PC-9 (cell line): ENCODE measurements at regions not wholly inside any gene's neighbourhood (a gene's known extent, or its start where the extent isn't known, plus 50 kb on each side); places are given as distances from the start of the nearest gene placed in this dataset.

ENCODE experiments used
- BruUV-seq: library from RNA; stranded (reverse); fragments of 400-500 nt; replicated peaks from 2 replicates; lab custom pipeline; 2021; lab: Mats Ljungman, UMichigan
- CTCF ChIA-PET: fragments of 300-600 bp; sonication (Branson Sonifier 250); formaldehyde crosslinking; loops from one replicate; lab custom pipeline; 2022; ENCODE audit warnings: antibody characterized with exemption; lab: Charles Lee
- POLR2A ChIA-PET: fragments of 300-600 bp; sonication (Branson Sonifier 250); formaldehyde crosslinking; loops from one replicate; lab custom pipeline; 2022; ENCODE audit warnings: antibody characterized with exemption; ENCODE audit not compliant: unreplicated experiment; lab: Charles Lee
- DNase-seq, 2 experiments: peaks; one replicate each; pipeline versions ENCODE4 v3.0.0 to v3.0.0-alpha.2; 2015 to 2022; ENCODE audit warnings: mixed read lengths in 1 of 2
- H2AFZ ChIP-seq: fragments of 200-600 bp; sonication (generic); 2 replicates; pipeline ENCODE4 v1.8.1; 2017; ENCODE audit warnings: antibody characterized with exemption
- H3F3A ChIP-seq: fragments of 200-600 bp; sonication (generic); 2 replicates; pipeline ENCODE4 v1.8.1; 2017; ENCODE audit warnings: antibody characterized with exemption, mild to moderate bottlenecking, low read depth; ENCODE audit not compliant: insufficient read depth
- H3K27ac ChIP-seq: fragments of 200-600 bp; sonication (generic); 2 replicates; pipeline ENCODE4 v1.6.1; 2016; ENCODE audit warnings: mixed run types
- H3K27me3 ChIP-seq: fragments of 200-600 bp; sonication (generic); 2 replicates; pipeline ENCODE4 v1.6.1; 2016; ENCODE audit warnings: low read depth, mixed run types; ENCODE audit not compliant: insufficient read depth
- H3K36me3 ChIP-seq: fragments of 200-600 bp; sonication (generic); 2 replicates; pipeline ENCODE4 v1.6.1; 2016; ENCODE audit warnings: low read depth, mixed run types
- H3K4me1 ChIP-seq: fragments of 200-600 bp; sonication (generic); replicated peaks from 2 replicates; pipeline ENCODE4 v1.6.1; 2016; ENCODE audit warnings: mixed run types; ENCODE audit not compliant: insufficient read depth
- H3K4me2 ChIP-seq: fragments of 200-600 bp; sonication (generic); 2 replicates; pipeline ENCODE4 v1.6.1; 2017; ENCODE audit warnings: mixed run types
- H3K4me3 ChIP-seq: fragments of 200-600 bp; sonication (generic); 2 replicates; pipeline ENCODE4 v1.6.1; 2016; ENCODE audit warnings: mixed run types
- H3K79me2 ChIP-seq: fragments of 200-600 bp; sonication (generic); 2 replicates; pipeline ENCODE4 v1.6.1; 2017; ENCODE audit warnings: low read depth, mixed run types
- H3K9me2 ChIP-seq: fragments of 200-600 bp; sonication (generic); 2 replicates; pipeline ENCODE4 v1.8.1; 2017; ENCODE audit warnings: mild to moderate bottlenecking; ENCODE audit not compliant: insufficient read depth
- H3K9me3 ChIP-seq: fragments of 200-600 bp; sonication (generic); 2 replicates; pipeline ENCODE4 v1.8.1; 2016; ENCODE audit warnings: low read depth; ENCODE audit not compliant: insufficient read depth
- H4K20me1 ChIP-seq: fragments of 200-600 bp; sonication (generic); 2 replicates; pipeline ENCODE4 v1.8.1; 2017; ENCODE audit not compliant: insufficient read depth
- CTCF ChIP-seq: fragments of 200-600 bp; sonication (generic); conservative IDR thresholded peaks from 2 replicates; pipeline ENCODE4 v1.6.1; 2017; ENCODE audit warnings: mixed run types, antibody characterized with exemption, mild to moderate bottlenecking, moderate library complexity
- EZH2 ChIP-seq: fragments of 200-600 bp; sonication (generic); IDR thresholded peaks from 2 replicates; pipeline ENCODE4 v1.8.0; 2017; ENCODE audit warnings: antibody characterized with exemption, low read depth
- intact Hi-C: fragments of 100-400 bp; cut with micrococcal nuclease; formaldehyde crosslinking; loops from one replicate; pipeline ENCODE4 v1.10.0; 2022; ENCODE audit not compliant: unreplicated experiment

GRCh38 chr13:65011378-65011777 lies 2218.8 kb downstream of the PCDH9 start:
- TF ChIP-seq EZH2 (no peak), CTCF (no peak)
- H3K27me3 ChIP-seq = no peaks in the 10 kb centered on the region
- no peaks in the 10 kb centered on the region for H3K36me3 ChIP-seq
- no peak for DNase-seq
- CTCF ChIA-PET = no interaction called here
- H3K27ac ChIP-seq = no peak overlapping the region
- no peak overlapping the region for H3K4me3 ChIP-seq
- no peaks in the 10 kb centered on the region for H4K20me1 ChIP-seq
- H3K79me2 ChIP-seq = no peaks in the 10 kb centered on the region
- H3F3A ChIP-seq = no peaks in the 10 kb centered on the region
- POLR2A ChIA-PET = no interaction called here
- H2AFZ ChIP-seq = no peak overlapping the region
- no peaks in the 10 kb centered on the region for H3K9me2 ChIP-seq
- no peaks in the 10 kb centered on the region for H3K4me1 ChIP-seq
- no peaks in the 10 kb centered on the region for H3K9me3 ChIP-seq
- BruUV-seq = no TSS peak
- no peak overlapping the region for H3K4me2 ChIP-seq
- intact Hi-C loops = no loop called here

- Histone ChIP-seq H3K4me2 (no peak overlapping the region), H3F3A (no peaks in the 10 kb centered on the region), H3K4me3 (no peak overlapping the region), H4K20me1 (no peaks in the 10 kb centered on the region), H3K4me1 (no peaks in the 10 kb centered on the region), H3K9me3 (no peaks in the 10 kb centered on the region), H3K9me2 (no peaks in the 10 kb centered on the region), H3K79me2 (no peaks in the 10 kb centered on the region), H3K27ac (no peak overlapping the region), H3K36me3 (no peaks in the 10 kb centered on the region), H3K27me3 (no peaks in the 10 kb centered on the region), H2AFZ (no peak overlapping the region)
- no peak for TF ChIP-seq EZH2
- no peak for TF ChIP-seq CTCF
- CTCF ChIA-PET = no interaction called here
- intact Hi-C loops = no loop called here
- no peak for DNase-seq
- no TSS peak for BruUV-seq
- POLR2A ChIA-PET = no interaction called here
Observed at GRCh38 chr13:64997438-64997837, 2232.7 kb downstream of the PCDH9 start.

GRCh38 chr13:64993514-64994164 lies 2236.5 kb downstream of the PCDH9 start:
- H3F3A ChIP-seq = no peaks in the 10 kb centered on the region
- DNase-seq = no peak
- POLR2A ChIA-PET = interaction anchor here (0.7 kb wide), 1 partner anchor 417 kb away, joined by 17 read pairs; no protein-coding TSS in a partner anchor
- no peak overlapping the region for H3K4me3 ChIP-seq
- no peak overlapping the region for H3K27ac ChIP-seq
- H2AFZ ChIP-seq = peak overlapping the region; percentile 66
- H3K9me2 ChIP-seq = no peaks in the 10 kb centered on the region
- no peaks in the 10 kb centered on the region for H3K4me1 ChIP-seq
- H3K79me2 ChIP-seq = no peaks in the 10 kb centered on the region
- no peaks in the 10 kb centered on the region for H3K27me3 ChIP-seq
- no peaks in the 10 kb centered on the region for H3K36me3 ChIP-seq
- no peaks in the 10 kb centered on the region for H3K9me3 ChIP-seq
- 0 out of 2 replicates have a peak overlapping the region, but pooled peaks have one; percentile 23 for H3K4me2 ChIP-seq
- CTCF ChIA-PET = no interaction called here
- no TSS peak for BruUV-seq
- no peaks in the 10 kb centered on the region for H4K20me1 ChIP-seq
- TF ChIP-seq EZH2 (no peak), CTCF (no peak)
- intact Hi-C loops = no loop called here
